KMS-11 (cell line): ENCODE measurements at regions not wholly inside any gene's neighbourhood (a gene's known extent, or its start where the extent isn't known, plus 50 kb on each side); places are given as distances from the start of the nearest gene placed in this dataset.

ENCODE experiments used
- H2AFZ ChIP-seq: fragments of 200-600 bp; sonication (generic); 2 replicates; pipeline ENCODE4 v1.6.1; 2016; ENCODE audit warnings: antibody characterized with exemption, mixed run types, low read depth
- H3K27ac ChIP-seq: fragments of 200-600 bp; sonication (generic); 2 replicates; pipeline ENCODE4 v1.6.1; 2016; ENCODE audit warnings: mild to moderate bottlenecking, mixed run types
- H3K27me3 ChIP-seq: fragments of 200-600 bp; sonication (generic); 2 replicates; pipeline ENCODE4 v1.6.1; 2017; ENCODE audit warnings: mild to moderate bottlenecking, low read depth, mixed run types, moderate library complexity; ENCODE audit not compliant: insufficient read depth
- H3K36me3 ChIP-seq: fragments of 200-600 bp; sonication (generic); 2 replicates; pipeline ENCODE4 v1.6.1; 2017; ENCODE audit warnings: mild to moderate bottlenecking, mixed run types; ENCODE audit not compliant: insufficient read depth
- H3K4me1 ChIP-seq: fragments of 200-600 bp; sonication (generic); 2 replicates; pipeline ENCODE4 v1.6.1; 2016; ENCODE audit warnings: mild to moderate bottlenecking, low read depth, mixed run types; ENCODE audit not compliant: poor library complexity, severe bottlenecking
- H3K4me2 ChIP-seq: fragments of 200-600 bp; sonication (generic); 2 replicates; pipeline ENCODE4 v1.7.0; 2016; ENCODE audit warnings: mild to moderate bottlenecking, mixed run types
- H3K4me3 ChIP-seq: fragments of 200-600 bp; sonication (generic); IDR thresholded peaks from 2 replicates; pipeline ENCODE4 v1.6.1; 2017; ENCODE audit warnings: low read depth, low read length, mixed read lengths; ENCODE audit not compliant: insufficient read depth
- H3K79me2 ChIP-seq: fragments of 200-600 bp; sonication (generic); 2 replicates; pipeline ENCODE4 v1.6.1; 2016; ENCODE audit warnings: low read depth, mixed run types; ENCODE audit not compliant: insufficient read depth
- H3K9ac ChIP-seq: fragments of 200-600 bp; sonication (generic); 2 replicates; pipeline ENCODE4 v1.6.1; 2016; ENCODE audit warnings: mild to moderate bottlenecking, mixed run types
- H4K20me1 ChIP-seq: fragments of 200-600 bp; sonication (generic); 2 replicates; pipeline ENCODE4 v1.6.1; 2016; ENCODE audit warnings: mild to moderate bottlenecking, mixed run types; ENCODE audit not compliant: insufficient read depth
- TF ChIP-seq, protein P1 (sequence below): fragments of 200-600 bp; sonication (generic); conservative IDR thresholded peaks from 2 replicates; pipeline ENCODE4 v1.6.1; 2017; ENCODE audit warnings: low read depth, mild to moderate bottlenecking, antibody characterized with exemption, low read length, moderate library complexity, mixed read lengths

GRCh38 chr9:113695440-113695851 lies 180.7 kb upstream of the ZNF618 start:
- no peak overlapping the region for H3K4me2 ChIP-seq

DNA sequence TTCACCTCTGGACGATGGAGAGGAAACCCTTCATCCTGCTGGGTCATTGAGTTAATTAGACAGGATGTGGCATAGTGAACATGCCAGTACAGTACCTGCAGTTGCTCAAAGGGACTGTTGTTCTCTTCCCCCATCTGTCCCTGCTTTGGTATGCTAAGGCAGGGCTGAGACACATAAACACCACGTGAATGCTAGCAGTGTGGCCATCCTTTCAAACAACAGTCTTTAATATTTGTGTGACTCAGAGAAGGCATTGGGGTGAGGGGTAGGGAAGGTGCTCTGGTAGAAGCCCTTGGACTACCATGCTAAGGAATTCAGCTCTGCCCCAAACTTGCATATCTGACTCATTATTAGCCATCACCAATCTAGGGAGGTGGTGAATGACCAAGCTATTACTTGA lies 180.2 kb upstream of the ZNF618 start:
- H3K4me1 ChIP-seq = no peaks in the 10 kb centered on the region
- no peak overlapping the region for H3K4me2 ChIP-seq
- TF ChIP-seq, protein P1, sequence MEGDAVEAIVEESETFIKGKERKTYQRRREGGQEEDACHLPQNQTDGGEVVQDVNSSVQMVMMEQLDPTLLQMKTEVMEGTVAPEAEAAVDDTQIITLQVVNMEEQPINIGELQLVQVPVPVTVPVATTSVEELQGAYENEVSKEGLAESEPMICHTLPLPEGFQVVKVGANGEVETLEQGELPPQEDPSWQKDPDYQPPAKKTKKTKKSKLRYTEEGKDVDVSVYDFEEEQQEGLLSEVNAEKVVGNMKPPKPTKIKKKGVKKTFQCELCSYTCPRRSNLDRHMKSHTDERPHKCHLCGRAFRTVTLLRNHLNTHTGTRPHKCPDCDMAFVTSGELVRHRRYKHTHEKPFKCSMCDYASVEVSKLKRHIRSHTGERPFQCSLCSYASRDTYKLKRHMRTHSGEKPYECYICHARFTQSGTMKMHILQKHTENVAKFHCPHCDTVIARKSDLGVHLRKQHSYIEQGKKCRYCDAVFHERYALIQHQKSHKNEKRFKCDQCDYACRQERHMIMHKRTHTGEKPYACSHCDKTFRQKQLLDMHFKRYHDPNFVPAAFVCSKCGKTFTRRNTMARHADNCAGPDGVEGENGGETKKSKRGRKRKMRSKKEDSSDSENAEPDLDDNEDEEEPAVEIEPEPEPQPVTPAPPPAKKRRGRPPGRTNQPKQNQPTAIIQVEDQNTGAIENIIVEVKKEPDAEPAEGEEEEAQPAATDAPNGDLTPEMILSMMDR = no peak
- H3K27me3 ChIP-seq = no peaks in the 10 kb centered on the region
- no peak overlapping the region for H3K9ac ChIP-seq
- no peaks in the 10 kb centered on the region for H4K20me1 ChIP-seq
- H3K4me3 ChIP-seq = no peak overlapping the region
- H3K27ac ChIP-seq = no peak overlapping the region
- no peak overlapping the region for H2AFZ ChIP-seq
- H3K79me2 ChIP-seq = no peaks in the 10 kb centered on the region
- H3K36me3 ChIP-seq = no peaks in the 10 kb centered on the region

More at GRCh38 chr9:113695440-113695851, 180.7 kb upstream of the ZNF618 start:
- no peaks in the 10 kb centered on the region for H4K20me1 ChIP-seq
- no peaks in the 10 kb centered on the region for H3K36me3 ChIP-seq
- TF ChIP-seq, protein P1 = no peak
- no peak overlapping the region for H3K27ac ChIP-seq
- no peak overlapping the region for H3K9ac ChIP-seq
- no peaks in the 10 kb centered on the region for H3K4me1 ChIP-seq
- H3K79me2 ChIP-seq = no peaks in the 10 kb centered on the region
- H3K4me3 ChIP-seq = no peak overlapping the region
- H3K27me3 ChIP-seq = no peaks in the 10 kb centered on the region
- no peak overlapping the region for H2AFZ ChIP-seq

DNA sequence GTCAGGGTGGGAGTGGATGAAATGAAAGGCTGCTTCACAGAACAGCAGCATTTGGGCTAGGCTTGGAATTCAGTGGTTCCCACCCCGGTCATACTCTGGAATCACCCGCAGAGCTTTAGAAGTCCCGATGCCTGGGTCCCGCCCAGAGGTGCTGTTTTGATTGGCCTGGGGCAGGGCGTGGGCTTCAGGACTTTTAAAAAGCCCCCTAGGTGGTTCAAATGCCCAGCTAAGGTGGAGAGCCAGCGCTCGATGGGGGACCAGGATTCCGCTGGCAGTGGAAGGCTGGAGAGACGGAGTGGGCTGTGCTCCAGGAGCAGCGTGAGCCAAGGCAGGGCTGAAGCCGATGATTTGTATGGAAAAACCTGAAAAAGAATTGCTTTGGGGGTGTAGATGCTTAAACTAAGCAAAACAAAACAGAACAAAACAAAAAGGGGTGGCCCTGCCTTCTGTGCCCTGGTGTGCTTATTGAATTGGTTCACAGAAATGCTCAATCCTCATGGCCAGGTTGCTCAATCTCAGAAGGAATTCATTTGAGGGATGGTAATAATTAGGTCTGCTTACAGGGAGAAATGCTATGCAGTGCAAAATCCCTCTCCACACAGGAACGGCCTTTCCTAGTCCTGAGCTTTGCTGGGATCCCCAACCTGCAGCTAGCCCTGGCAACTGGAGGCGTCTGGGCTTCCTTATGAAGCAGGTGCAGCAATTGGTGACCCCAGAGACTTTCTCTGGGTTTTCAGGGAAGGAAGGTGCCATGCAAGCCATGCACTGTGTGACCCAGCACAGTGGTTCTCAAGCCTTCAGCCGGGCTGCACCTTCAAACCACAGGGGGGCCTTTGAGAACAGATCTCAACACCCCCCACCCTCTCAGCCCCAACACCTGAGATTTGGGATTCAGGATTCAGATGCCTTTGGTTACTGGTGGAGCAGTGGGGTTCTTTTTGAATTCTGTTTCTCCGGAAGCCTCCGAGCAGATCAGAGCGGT lies 174.0 kb upstream of the ZNF618 start:
- no peaks in the 10 kb centered on the region for H4K20me1 ChIP-seq
- H3K36me3 ChIP-seq = no peaks in the 10 kb centered on the region
- H3K9ac ChIP-seq = no peak overlapping the region
- H3K4me3 ChIP-seq = no peak overlapping the region
- TF ChIP-seq, protein P1 = no peak
- H3K4me1 ChIP-seq = no peaks in the 10 kb centered on the region
- H3K79me2 ChIP-seq = no peaks in the 10 kb centered on the region
- no peak overlapping the region for H3K4me2 ChIP-seq
- no peak overlapping the region for H3K27ac ChIP-seq
- no peak overlapping the region for H2AFZ ChIP-seq
- no peaks in the 10 kb centered on the region for H3K27me3 ChIP-seq

DNA sequence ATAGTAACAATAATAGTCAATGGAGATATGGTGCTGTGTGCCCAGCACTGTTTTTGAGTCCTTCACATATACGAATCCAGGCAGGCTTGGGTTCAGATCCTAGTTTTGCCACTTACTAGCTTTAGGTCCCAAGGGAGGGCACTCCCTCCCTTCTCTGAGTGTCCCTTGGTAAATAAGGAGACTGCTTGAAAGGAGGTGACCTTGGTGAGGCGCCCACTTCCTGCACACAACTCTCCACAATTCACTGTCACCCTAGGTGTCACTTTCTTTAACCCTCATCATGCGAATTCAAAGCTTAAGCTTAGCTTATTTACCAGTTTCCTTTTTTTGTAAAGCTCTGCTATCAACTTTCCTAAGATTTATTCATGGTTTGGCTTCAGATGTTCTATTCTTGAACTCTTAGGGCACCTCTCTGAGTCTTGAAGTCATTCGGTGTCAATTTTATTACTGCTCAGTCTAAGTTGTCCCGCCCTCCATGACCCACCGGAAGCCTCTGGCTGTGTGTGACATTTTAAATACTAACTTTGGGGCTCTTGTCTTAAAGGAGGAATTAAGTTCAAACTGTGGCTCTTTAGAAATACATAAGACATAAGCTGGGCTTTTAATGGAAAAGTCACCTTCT lies 170.7 kb upstream of the ZNF618 start:
- H3K4me3 ChIP-seq = no peak overlapping the region
- no peak overlapping the region for H3K9ac ChIP-seq
- TF ChIP-seq, protein P1 = no peak
- no peaks in the 10 kb centered on the region for H3K79me2 ChIP-seq
- no peak overlapping the region for H2AFZ ChIP-seq
- no peak overlapping the region for H3K4me2 ChIP-seq
- H3K27me3 ChIP-seq = no peaks in the 10 kb centered on the region
- no peaks in the 10 kb centered on the region for H3K36me3 ChIP-seq
- H4K20me1 ChIP-seq = no peaks in the 10 kb centered on the region
- H3K27ac ChIP-seq = no peak overlapping the region
- H3K4me1 ChIP-seq = no peaks in the 10 kb centered on the region
